ENCODE measurements at regions not wholly inside any gene's neighbourhood (a gene's known extent, or its start where the extent isn't known, plus 50 kb on each side); places are given as distances from the start of the nearest gene placed in this dataset.

DNA sequence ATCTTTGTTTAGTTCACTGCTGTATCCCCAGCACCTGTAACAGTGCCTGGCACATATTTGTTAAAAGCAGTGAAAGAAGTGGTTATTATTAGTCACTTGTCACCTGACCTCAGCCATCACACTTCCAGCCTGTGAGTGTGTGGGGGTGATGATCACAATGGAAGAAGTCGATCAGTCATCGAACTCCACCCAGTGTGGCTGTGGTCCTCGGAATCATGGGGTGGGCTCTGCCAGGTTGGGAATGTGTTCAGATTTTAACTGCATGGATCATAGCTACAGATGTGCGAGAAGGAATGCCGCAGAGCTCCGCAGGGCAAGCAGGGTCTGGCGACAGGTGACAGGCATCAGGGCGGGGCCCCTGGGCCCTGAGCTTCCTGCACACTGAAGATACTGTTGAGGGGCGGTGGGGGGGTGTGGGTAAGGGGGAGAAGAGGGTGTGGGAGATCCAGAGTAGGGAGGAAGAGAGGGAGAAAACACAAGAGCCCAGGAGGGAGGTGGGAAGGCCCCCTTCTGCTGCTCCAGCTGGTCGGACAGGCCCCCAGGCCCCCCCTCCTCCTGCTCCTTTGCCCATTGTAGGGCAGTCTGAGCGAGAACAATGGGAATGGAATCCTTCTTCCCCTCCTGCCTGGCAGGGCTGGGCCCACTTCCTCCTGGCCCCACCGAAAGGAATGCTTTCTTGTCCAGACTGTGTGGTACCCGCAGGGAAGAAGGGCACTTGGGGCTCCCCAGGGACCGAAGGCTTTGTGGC lies 89.6 kb downstream of the SPRY4 start:
- TF ChIP-seq CTCF (IDR thresholded peaks at IDR 0.05) (no peak), EZH2 (IDR thresholded peaks at IDR 0.05) (no peak), EZH2phosphoT487 (IDR thresholded peaks at IDR 0.05) (no peak)
